ENCODE measurements at regions not wholly inside any gene's neighbourhood (a gene's known extent, or its start where the extent isn't known, plus 50 kb on each side); places are given as distances from the start of the nearest gene placed in this dataset.

DNA sequence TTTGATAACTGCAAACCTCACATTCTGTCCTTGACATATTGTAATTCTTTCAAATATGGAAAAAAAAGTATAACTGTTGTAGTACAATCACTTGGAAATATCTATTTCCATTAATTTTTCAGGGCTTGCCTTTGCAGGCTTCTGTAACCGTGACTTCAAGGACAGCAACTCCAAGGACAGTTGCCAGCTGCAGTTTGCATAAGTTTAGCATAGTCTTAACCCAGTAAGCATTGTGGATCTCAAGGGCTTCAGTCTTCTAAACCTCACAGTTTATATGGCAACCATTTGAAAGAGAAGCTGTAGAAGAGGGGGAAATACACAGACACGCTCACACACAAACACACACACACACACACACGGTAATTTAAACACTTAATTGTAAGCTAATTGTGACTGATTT, 112.8 kb upstream of the GPR149 start:
- TF ChIP-seq POLR2A (IDR thresholded peaks at IDR 0.05) = no peak
- no peak for TF ChIP-seq CTCF (IDR thresholded peaks at IDR 0.05 in 4 of 5, conservative IDR thresholded peaks at IDR 0.05 in 1 of 5)
